GM21423 (cell line): ENCODE measurements at regions not wholly inside any gene's neighbourhood (a gene's known extent, or its start where the extent isn't known, plus 50 kb on each side); places are given as distances from the start of the nearest gene placed in this dataset.
"Not testable (repeated sequence)": the region's sequence is repeated elsewhere in the genome, so short reads cannot be mapped to it uniquely, and the experiment has no call there.

Experiments used
- ATAC-seq: cut with Tn5 transposase; IDR thresholded peaks from one replicate; pipeline ENCODE4 v1.9.1; 2021; ENCODE audit warnings: mild to moderate bottlenecking, moderate library complexity; ENCODE audit not compliant: unreplicated experiment

DNA sequence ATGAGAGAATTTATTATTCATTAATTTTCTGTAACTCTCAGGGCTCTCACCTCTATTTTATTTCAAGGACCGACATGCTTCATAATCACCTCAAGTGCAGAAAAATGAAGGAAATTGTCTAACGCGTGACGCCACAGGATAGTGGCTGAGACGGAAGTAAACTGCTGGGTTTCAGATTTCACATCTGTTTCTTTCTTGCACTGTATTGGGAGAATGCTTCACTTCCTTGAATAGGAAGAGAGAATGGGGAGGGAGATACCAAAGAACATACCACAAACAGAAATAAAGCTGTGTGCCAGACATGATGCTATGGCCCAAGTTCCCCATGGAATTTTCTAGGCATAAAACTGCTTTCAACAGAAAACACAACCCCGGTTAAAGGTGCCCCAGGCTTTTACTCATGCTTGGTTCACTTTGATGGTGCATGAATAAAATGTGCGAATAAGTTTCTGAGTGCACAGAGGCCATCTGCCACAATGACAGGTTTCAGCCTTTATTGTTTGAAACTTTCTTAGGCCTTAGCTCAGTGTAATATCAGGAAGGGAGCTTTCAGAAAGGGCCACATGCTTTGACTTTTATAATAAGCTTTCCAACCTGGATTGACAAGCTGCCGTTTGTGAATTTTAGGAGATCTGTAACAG, 1116.4 kb downstream of the SOCS6 start:
- no peak for ATAC-seq

GRCh38 chr18:71403501-71403900, 1114.7 kb downstream of the SOCS6 start:
- ATAC-seq: no peak

- no peak for ATAC-seq
Measured at GRCh38 chr18:71398531-71398930, 1109.7 kb downstream of the SOCS6 start.

GRCh38 chr18:71388148-71388547, 1099.3 kb downstream of the SOCS6 start:
- no peak for ATAC-seq

DNA sequence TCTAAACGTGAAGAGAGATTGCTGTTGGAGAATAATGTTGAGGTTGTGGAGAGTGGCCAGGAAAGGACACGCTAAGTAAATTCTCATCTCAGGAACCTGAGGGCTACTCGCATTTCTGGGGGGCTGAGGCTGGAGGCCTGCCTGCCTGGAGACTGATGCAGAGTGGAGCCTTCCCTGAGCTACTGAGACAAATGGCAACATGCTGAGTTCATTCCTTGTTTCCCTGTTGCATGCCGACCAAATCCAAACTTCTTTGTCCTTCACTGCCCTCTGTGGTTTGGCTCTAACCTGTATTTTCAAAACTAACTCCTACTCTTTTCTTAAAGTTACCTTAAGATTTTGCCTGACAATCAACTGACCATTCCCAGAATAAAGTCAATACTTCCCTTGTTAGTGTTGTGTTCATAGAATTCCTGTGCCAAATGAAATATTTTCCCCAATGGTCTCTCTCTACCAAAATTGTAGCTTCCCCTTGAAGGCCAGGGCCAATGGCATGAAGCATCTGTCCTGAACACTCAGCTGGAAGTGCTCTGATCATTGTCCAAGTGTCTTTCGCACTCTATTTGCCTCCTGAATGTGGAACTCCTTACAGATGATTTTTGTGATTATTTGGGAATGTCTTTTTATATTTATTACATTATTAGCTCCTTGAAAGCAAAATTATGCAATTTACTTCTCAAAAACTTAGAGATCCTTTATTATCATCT, 1085.6 kb downstream of the SOCS6 start:
- ATAC-seq: no peak

DNA sequence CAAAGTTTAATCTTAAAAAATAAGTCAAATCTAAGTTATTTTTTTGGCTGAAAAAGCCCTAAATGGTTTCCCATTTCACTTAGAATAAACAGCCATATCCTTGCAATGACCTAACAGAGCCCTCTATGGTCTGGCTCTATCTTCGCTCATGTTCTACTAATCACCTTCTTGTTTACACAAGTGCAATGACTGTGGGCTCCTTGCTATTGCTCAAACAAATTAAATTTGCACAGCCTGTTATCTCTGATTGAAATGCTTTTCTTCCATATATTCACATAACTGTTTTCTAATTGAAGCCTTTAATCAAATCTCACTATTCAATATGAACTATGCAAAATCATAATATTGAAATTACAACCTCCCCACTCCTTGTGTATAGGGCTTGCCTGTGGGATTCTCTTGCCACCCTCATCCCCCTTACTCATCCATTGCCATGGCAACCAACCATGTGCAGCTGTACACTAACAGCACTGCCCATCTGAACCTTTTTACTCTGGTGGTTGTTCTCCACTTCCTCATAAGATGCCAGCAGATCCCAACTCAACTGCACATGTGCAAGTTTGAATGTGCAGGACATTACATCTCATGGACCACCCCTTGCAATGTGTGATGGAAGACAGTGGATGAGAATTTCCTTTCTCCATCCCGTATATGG, 1083.2 kb downstream of the SOCS6 start:
- no peak for ATAC-seq

GRCh38 chr18:71370671-71371445, 1082.0 kb downstream of the SOCS6 start:
- no peak for ATAC-seq

DNA sequence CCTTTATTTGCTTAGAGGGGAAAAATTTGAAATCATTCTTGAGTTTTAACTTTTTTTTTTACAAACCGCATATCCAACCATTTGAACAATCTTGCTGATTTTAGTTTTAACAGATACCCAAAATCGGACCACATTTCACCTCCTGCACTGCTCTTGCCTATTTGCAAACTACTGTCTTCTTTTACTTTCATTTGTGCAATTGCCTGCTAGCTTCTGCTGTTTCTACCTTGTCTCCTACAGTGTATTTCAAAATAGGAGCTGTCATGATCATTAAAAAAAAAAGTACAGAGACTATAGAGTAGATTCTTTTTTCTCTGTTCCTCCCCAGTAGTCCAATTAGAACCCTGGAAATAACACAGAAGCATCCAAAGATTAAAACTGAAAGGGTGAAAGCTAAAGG, 1081.2 kb downstream of the SOCS6 start:
- no peak for ATAC-seq

GRCh38 chr18:71362140-71362539, 1073.3 kb downstream of the SOCS6 start:
- ATAC-seq: no peak

- ATAC-seq: not testable (repeated sequence)
Measured at GRCh38 chr18:71355599-71355998, 1066.8 kb downstream of the SOCS6 start.

DNA sequence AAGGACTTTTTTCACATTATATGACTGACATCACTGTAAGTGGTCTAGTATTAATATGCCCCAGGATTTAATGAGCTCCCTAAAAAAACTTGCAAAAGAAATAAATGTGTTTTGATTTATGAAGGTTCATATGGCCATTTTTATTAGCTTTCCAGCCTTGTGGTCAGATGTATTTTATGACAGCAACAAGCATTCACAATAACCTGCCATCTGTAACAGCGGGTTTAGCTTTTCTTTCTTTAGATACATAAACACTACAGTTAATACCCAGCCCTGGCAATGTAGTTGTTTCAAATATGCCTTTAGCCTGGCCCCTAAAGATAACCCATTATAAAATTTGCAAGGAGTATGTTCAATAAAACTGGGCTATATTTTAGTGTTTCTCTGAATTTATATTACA, 1063.8 kb downstream of the SOCS6 start:
- ATAC-seq: no peak

- ATAC-seq: no peak
Measured at GRCh38 chr18:71336576-71337210, 1047.8 kb downstream of the SOCS6 start.

DNA sequence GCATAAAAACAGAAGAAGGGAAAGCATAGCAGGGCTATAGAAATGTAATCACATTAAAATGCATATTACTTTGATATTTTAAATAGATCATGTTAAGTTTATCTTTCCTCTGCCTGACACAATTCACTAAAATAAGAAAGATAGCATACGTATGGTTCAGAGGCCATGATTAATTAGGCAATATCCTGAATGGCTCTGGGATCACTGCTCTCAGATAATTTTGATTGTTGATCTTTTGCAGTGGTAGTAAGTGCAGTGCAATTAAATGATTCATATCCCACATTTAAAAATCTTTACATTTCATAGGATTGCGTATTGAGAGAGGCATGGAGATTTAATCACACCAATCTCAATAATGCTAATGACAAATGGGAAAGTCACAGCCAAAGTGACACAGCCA, 1040.7 kb downstream of the SOCS6 start:
- ATAC-seq: no peak

GRCh38 chr18:71329114-71329513, 1040.3 kb downstream of the SOCS6 start:
- ATAC-seq: no peak

- ATAC-seq: no peak
Measured at GRCh38 chr18:71327850-71328249, 1039.0 kb downstream of the SOCS6 start.

- no peak for ATAC-seq
Measured at GRCh38 chr18:71327441-71327840, 1038.6 kb downstream of the SOCS6 start.

DNA sequence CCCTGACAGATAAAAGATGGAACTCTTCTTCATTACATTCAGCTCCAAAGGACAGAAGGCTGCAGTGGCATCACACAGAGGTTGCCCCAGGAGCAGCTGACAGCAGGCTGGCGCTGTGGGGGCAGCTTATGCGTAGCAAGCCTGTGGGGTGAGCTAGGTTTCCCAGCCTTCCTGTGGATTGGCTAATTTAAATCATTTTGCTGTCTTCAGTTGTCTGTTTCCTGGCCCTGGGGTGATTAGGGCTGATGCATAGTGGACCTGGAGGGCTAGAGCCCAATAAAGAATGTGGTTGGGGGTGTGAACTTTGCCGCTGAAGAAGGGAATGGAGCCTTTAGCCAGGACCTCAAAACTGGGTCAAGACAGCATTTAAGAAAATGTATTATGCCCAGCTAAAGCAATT, 1038.0 kb downstream of the SOCS6 start:
- ATAC-seq: no peak

GRCh38 chr18:71324356-71324755, 1035.5 kb downstream of the SOCS6 start:
- no peak for ATAC-seq

- no peak for ATAC-seq
Measured at GRCh38 chr18:71322201-71322600, 1033.4 kb downstream of the SOCS6 start.

DNA sequence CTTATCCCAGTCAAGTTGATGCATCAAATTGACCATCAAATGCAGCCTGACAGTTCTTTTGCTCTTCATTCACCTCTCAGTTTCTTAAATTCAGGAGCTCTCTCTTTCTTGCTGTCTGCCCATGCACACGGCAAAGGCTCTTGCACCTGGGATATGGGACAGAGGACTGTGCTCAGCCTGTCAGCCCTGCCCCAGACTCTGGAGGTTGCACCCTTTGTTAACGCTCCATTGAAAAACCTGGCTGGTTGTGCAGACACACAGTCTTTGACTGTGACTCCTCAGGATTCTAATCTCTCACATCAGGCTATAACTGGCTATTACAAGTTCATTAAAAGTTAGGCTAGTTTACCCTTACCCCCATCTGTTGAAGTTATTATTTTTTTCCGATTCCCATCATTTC, 1032.5 kb downstream of the SOCS6 start:
- ATAC-seq: no peak

- no peak for ATAC-seq
Measured at GRCh38 chr18:71304856-71305255, 1016.0 kb downstream of the SOCS6 start.
